IPS-15b (cell line): ENCODE measurements at regions not wholly inside any gene's neighbourhood (a gene's known extent, or its start where the extent isn't known, plus 50 kb on each side); places are given as distances from the start of the nearest gene placed in this dataset.

Experiments used
- H3K27me3 ChIP-seq: one replicate; pipeline ENCODE4 v1.6.1; 2013; ENCODE audit warnings: low read length; ENCODE audit not compliant: control insufficient read depth, insufficient read depth
- H3K36me3 ChIP-seq: one replicate; pipeline ENCODE4 v1.6.1; 2013; ENCODE audit warnings: low read length; ENCODE audit not compliant: control insufficient read depth, insufficient read depth
- H3K4me1 ChIP-seq: one replicate; pipeline ENCODE4 v1.6.1; 2013; ENCODE audit warnings: mild to moderate bottlenecking, low read length; ENCODE audit not compliant: control insufficient read depth, insufficient read depth
- H3K4me3 ChIP-seq: one replicate; pipeline ENCODE4 v1.5.1; 2013; ENCODE audit warnings: low read depth, low read length
- H3K9ac ChIP-seq: one replicate; pipeline ENCODE4 v1.6.1; 2013; ENCODE audit warnings: low read depth, mild to moderate bottlenecking, low read length
- H3K9me3 ChIP-seq: one replicate; pipeline ENCODE4 v1.6.1; 2013; ENCODE audit warnings: mild to moderate bottlenecking, low read length; ENCODE audit not compliant: control insufficient read depth, insufficient read depth

DNA sequence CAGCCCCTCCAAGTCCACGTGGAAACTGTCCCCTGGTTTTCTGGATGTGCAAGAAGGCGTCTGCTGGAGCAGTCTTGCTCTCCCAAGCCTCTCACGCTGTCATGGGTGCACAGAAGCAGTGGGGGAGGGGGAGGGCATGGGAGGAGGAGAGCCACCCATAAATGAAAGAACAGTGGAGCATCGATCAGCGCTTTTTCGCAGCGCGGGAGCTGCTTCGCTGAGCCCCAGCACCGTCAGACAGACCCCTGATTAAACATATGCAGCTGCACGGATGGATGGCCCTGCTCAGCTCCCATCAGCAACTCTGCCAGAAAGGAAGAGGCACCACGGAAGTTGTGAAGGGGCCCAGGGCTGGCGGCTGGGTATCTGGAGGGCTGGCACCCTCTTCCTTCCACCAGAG lies 264.9 kb downstream of the UQCRFS1 start:
- Histone ChIP-seq H3K9ac (no peak overlapping the region), H3K9me3 (no peaks in the 10 kb centered on the region), H3K36me3 (no peaks in the 10 kb centered on the region), H3K4me1 (no peaks in the 10 kb centered on the region), H3K4me3 (no peak overlapping the region), H3K27me3 (no peaks in the 10 kb centered on the region)

DNA sequence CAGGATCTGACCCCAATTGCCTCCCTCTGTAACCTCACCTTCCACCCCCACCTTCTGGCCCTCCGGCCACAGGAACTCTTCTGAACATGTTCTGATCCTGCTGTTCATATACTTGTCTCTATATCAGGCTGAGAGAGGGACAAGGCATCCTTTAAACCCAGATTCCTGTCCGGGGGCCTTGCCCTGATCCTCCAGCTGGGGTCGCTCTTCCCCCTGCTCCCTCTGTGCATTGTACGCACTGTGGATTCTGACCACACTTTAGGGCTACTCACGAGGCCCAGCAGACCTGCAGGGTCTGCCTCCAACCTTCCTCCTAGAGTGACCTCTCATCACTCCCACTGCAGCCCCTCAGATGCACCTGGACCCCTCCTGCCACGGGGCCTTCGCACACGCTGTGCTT lies 269.3 kb downstream of the UQCRFS1 start:
- Histone ChIP-seq H3K4me3 (no peak overlapping the region), H3K9me3 (no peaks in the 10 kb centered on the region), H3K27me3 (no peaks in the 10 kb centered on the region), H3K4me1 (no peaks in the 10 kb centered on the region), H3K9ac (no peak overlapping the region), H3K36me3 (no peaks in the 10 kb centered on the region)

DNA sequence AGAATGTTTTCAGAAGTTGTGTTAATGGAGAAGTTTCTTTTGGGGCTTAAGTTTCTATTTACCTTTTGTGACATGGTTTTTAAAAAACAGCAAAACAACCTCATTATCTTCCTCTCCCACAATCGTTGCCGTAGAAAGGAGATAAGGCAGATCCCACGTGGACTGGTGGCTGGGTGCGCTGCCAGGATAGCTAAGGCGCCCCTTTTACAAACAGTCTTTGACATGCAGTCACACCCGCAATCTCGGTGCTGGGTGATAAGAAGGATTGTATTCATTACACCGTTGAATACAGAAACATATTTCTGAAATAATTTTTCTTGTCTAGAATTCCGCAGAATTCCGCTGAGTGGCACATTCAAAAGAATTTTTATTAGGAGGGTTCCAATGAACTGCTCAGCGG lies 271.1 kb downstream of the UQCRFS1 start:
- no peaks in the 10 kb centered on the region for H3K27me3 ChIP-seq
- H3K9me3 ChIP-seq: no peaks in the 10 kb centered on the region
- H3K4me3 ChIP-seq: no peak overlapping the region
- no peaks in the 10 kb centered on the region for H3K4me1 ChIP-seq
- no peaks in the 10 kb centered on the region for H3K36me3 ChIP-seq
- H3K9ac ChIP-seq: no peak overlapping the region

DNA sequence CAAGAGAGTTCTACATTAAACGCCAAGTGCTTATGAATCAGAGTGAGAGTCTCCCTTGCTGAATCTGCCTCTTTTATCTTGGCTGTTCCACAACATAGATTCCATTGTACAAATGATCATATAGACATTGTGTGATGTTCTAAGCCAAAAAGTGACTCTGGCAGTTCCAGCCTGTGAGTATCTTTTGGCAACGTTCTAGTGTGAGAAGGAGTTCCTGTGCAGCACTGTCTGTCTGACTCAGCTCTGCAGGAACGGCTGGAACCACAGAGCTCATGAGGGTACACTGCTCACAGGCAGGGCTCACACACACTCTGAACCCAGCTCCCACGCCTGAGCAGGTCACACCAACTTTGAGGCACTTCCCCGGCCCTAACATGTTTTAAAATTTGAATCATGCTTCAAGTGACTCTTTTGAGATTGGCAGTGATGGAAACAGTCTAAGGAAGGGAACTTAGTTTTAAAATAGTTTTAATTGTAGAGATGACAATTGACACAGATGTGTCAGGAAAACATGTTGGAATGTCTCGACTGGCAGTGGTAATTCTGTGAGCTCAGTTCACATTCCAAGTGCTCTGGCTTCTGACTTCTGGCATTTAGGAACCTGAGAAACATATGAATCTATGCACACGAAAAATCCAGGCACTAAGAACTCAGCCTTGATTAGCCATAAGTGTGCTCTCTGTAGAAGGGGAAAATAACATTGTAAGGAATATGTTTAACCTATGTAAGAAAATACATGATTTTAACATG lies 272.0 kb downstream of the UQCRFS1 start:
- no peaks in the 10 kb centered on the region for H3K4me1 ChIP-seq
- no peaks in the 10 kb centered on the region for H3K27me3 ChIP-seq
- no peak overlapping the region for H3K9ac ChIP-seq
- H3K9me3 ChIP-seq: no peaks in the 10 kb centered on the region
- no peak overlapping the region for H3K4me3 ChIP-seq
- no peaks in the 10 kb centered on the region for H3K36me3 ChIP-seq

DNA sequence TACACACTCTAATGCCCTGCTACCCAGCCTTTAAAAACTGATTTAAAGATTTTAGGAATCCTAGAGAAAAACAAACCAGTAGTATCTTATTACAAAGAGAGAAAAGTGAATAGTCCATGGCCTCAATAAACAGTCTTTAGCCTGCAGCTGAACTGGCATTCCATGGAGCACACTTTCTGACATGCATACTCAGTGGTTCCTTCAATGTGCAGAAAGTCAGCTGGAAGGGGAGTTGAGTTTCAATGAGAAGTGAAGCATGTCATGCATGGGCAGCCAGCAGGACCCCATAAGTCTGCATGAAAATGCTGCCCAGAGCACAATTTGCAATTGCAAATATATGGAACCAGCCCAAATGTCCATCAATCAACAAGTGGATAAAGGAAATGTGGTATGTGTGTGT lies 273.7 kb downstream of the UQCRFS1 start:
- Histone ChIP-seq H3K4me3 (no peak overlapping the region), H3K36me3 (no peaks in the 10 kb centered on the region), H3K27me3 (no peaks in the 10 kb centered on the region), H3K9me3 (no peaks in the 10 kb centered on the region), H3K9ac (no peak overlapping the region), H3K4me1 (no peaks in the 10 kb centered on the region)

DNA sequence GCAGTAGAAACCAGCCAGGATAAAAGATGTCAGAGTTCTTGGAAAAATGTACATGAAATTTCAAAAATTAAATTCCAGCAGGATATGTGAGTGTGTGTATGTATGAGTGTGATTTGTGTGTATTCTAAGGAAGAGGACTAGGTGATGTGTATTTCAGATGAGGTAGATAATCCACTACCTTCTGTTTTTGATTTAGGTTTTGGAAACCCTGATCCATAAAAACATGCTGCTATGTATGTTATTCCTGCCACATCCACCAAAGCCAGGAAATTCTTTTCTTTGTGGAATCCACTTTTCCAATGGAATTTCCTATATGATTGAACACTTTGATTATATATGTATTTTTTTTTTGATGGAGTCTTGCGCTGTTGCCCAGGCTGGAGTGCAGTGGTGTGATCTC lies 276.9 kb downstream of the UQCRFS1 start:
- Histone ChIP-seq H3K4me3 (no peak overlapping the region), H3K4me1 (no peaks in the 10 kb centered on the region), H3K9ac (no peak overlapping the region)

DNA sequence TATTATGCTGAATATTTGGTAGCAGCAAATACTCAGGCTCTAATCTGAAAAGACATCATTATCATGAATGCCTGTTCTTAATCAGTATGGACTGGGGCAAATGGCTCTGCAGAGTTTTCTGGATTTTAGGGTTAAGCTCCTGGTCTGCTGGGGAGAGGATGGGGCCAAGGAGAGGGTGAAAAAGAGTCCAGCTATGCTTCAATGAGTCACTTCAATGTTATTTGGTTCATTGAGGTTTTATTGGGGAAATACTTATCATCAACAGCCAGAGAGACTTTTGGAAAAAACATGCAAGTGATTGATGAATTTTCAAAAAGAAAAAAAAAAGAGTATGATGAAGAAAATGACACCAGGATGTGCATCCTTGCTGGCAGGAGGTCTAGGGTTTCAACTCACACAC lies 278.3 kb downstream of the UQCRFS1 start:
- Histone ChIP-seq H3K9me3 (no peaks in the 10 kb centered on the region), H3K4me1 (no peaks in the 10 kb centered on the region), H3K27me3 (peaks cover 2% of the 10 kb centered on the region), H3K9ac (no peak overlapping the region), H3K4me3 (no peak overlapping the region), H3K36me3 (no peaks in the 10 kb centered on the region)

More for the DNA sequence above, 276.9 kb downstream of the UQCRFS1 start:
- H3K9me3 ChIP-seq: no peaks in the 10 kb centered on the region
- peaks cover 2% of the 10 kb centered on the region for H3K27me3 ChIP-seq
- H3K36me3 ChIP-seq: no peaks in the 10 kb centered on the region

DNA sequence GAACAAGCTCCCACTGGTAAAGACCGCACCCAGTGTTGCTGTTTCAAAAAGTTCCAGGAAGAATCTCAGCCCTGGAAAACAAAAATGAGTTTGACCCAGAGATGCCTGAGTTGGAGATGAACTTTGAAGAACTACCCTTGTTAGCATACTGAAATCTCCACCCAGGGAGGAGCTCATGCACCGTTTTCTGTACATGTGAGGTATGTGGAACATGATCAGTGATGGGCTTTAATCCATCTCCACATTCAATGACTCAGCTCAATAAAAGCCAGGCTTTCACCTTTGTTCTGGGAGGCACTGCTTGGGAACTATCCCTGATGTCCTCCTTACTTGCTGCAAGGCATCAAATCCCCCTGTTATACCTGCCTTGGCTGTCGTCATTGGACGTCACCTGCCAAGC lies 279.9 kb downstream of the UQCRFS1 start:
- H3K9ac ChIP-seq: no peak overlapping the region
- no peaks in the 10 kb centered on the region for H3K4me1 ChIP-seq
- H3K9me3 ChIP-seq: no peaks in the 10 kb centered on the region
- H3K27me3 ChIP-seq: peaks cover 2% of the 10 kb centered on the region
- no peaks in the 10 kb centered on the region for H3K36me3 ChIP-seq
- no peak overlapping the region for H3K4me3 ChIP-seq

DNA sequence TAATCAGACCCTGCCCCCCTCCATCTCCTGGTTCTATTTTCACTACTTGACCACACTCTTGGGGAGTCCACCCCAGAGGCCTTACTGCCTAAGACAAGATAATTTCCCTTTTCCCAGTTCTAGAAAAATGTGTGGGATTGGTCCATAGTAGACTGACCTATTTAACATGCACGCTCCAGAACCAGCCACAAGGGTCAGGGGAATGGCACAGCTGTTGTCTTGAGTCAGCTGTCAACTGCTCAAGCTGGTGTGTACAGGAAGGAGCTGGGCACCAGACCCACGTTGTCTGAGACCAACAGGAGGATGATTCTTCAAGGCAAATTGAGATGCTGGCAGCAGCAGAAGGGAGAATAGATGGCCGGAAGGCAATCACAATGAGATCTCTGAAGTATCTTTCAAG lies 280.5 kb downstream of the UQCRFS1 start:
- Histone ChIP-seq H3K4me1 (no peaks in the 10 kb centered on the region), H3K9me3 (no peaks in the 10 kb centered on the region), H3K4me3 (no peak overlapping the region), H3K9ac (no peak overlapping the region), H3K36me3 (no peaks in the 10 kb centered on the region), H3K27me3 (peaks cover 2% of the 10 kb centered on the region)

DNA sequence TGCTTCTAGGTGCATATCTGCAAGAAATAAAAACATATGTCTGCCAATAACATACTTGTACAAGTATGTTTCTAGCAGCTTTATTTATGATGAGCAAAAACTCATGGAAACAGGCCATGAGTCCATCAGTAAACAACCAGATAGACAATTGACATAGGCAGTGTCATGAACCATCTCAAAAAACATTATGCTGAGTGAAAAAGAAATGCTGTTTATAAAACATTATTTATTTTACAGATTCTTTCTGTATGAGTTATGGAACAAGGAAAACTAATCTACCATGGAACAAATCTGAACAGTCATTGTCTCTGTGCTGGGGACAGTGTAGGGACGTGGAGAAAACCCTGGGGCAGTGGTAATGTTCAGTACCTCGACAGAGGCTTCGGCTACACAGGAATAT lies 283.9 kb downstream of the UQCRFS1 start:
- Histone ChIP-seq H3K4me1 (no peaks in the 10 kb centered on the region), H3K36me3 (no peaks in the 10 kb centered on the region), H3K27me3 (peaks cover 2% of the 10 kb centered on the region), H3K9me3 (no peaks in the 10 kb centered on the region), H3K4me3 (no peak overlapping the region), H3K9ac (no peak overlapping the region)

DNA sequence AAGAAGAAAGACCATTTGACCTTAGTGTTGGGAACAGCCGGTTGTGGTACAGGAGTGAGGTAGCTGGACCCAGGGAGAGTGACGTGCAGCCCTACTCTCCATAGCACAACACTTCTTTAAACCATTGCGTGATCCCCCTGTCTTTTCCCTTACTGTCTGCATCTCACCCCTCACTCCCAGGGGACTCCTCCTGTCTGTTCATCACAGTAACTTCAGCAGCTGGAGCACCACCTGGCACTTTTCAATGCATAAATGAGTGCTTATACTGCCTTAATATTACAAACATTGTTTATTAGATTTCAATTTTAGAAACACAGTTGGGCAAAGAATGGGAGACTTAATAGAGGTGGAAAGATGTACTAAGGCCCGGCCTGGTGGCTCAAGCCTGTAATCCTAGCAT lies 285.5 kb downstream of the UQCRFS1 start:
- no peak overlapping the region for H3K4me3 ChIP-seq
- H3K9ac ChIP-seq: no peak overlapping the region
- H3K27me3 ChIP-seq: no peaks in the 10 kb centered on the region
- no peaks in the 10 kb centered on the region for H3K9me3 ChIP-seq
- no peaks in the 10 kb centered on the region for H3K36me3 ChIP-seq
- H3K4me1 ChIP-seq: no peaks in the 10 kb centered on the region

DNA sequence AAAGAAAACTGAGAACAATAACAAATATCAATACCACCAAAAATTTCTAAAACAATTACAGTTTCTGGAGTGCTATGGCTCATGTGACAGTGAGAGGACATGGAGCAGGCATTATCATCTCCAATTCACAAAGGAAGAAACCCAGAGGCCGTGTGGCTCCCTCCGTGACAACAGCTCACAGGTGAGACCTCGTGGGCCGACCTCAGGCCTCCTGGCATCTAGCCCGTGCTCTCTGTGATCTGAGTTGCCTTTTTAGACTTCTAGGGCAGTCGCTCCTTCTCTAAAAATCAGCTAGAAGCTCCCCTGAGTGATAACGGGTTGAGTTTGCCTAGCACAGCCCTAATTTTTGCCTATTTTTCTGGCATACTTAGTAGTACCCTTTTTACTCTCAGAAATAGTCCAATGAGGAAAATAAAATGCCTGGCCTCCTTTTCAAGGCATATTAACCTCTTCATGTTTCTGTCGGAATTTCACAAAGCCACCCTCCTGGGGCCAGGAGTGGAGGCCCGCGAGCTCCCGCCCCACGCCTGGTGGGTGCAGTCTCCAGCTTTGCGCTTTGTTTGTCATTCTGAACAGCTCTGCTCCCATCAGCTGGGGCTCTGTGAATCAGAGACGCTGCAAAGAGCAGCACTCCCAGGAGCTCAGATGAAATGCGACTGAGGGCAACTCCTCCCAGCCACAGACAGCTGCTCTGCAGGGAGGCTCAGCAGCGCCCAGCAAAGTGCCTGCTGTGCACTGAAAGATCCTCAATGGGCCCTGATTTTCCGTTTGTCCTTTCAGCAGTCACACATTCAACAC lies 292.5 kb downstream of the UQCRFS1 start:
- no peaks in the 10 kb centered on the region for H3K36me3 ChIP-seq
- H3K9me3 ChIP-seq: no peaks in the 10 kb centered on the region
- H3K4me1 ChIP-seq: no peaks in the 10 kb centered on the region
- no peak overlapping the region for H3K4me3 ChIP-seq
- H3K27me3 ChIP-seq: no peaks in the 10 kb centered on the region
- no peak overlapping the region for H3K9ac ChIP-seq
